G401 (cell line): ENCODE measurements at regions not wholly inside any gene's neighbourhood (a gene's known extent, or its start where the extent isn't known, plus 50 kb on each side); places are given as distances from the start of the nearest gene placed in this dataset.

Experiments used
- DNase-seq: peaks from one replicate; pipeline ENCODE4 v3.0.0-alpha.2; 2015; ENCODE audit warnings: low spot score
- in situ Hi-C: cut with HindIII; loops from 2 replicates; pipeline ENCODE4 v1.10.0; 2016; ENCODE audit warnings: low sequenced_read_pairs, mixed read lengths

- DNase-seq = no peak
- in situ Hi-C loops = no loop called here
Measured at GRCh38 chr1:115433483-115433882, 95.4 kb upstream of the NGF start.

GRCh38 chr1:115432061-115432460 is 94.0 kb upstream of the NGF start:
- DNase-seq = no peak
- in situ Hi-C loops = no loop called here

- in situ Hi-C loops = no loop called here
- DNase-seq = no peak
Measured at GRCh38 chr1:115430441-115431158, 92.6 kb upstream of the NGF start.

GRCh38 chr1:115429884-115430283 is 91.8 kb upstream of the NGF start:
- no peak for DNase-seq
- in situ Hi-C loops = no loop called here

GRCh38 chr1:115429241-115429640 is 91.2 kb upstream of the NGF start:
- in situ Hi-C loops = no loop called here

GRCh38 chr1:115428676-115429075 is 90.6 kb upstream of the NGF start:
- in situ Hi-C loops = no loop called here
- no peak for DNase-seq

More at GRCh38 chr1:115429241-115429640, 91.2 kb upstream of the NGF start:
- no peak for DNase-seq

GRCh38 chr1:115428256-115428655 is 90.2 kb upstream of the NGF start:
- in situ Hi-C loops = no loop called here

GRCh38 chr1:115426956-115427355 is 88.9 kb upstream of the NGF start:
- in situ Hi-C loops = no loop called here
- no peak for DNase-seq

More at GRCh38 chr1:115428256-115428655, 90.2 kb upstream of the NGF start:
- DNase-seq = no peak

- in situ Hi-C loops = no loop called here
- DNase-seq = no peak
Measured at GRCh38 chr1:115426231-115426771, 88.3 kb upstream of the NGF start.

- DNase-seq = no peak
- in situ Hi-C loops = no loop called here
Measured at GRCh38 chr1:115425442-115425841, 87.4 kb upstream of the NGF start.

- no peak for DNase-seq
- in situ Hi-C loops = no loop called here
Measured at GRCh38 chr1:115423776-115424175, 85.7 kb upstream of the NGF start.

- no peak for DNase-seq
- in situ Hi-C loops = no loop called here
Measured at GRCh38 chr1:115419571-115419970, 81.5 kb upstream of the NGF start.

GRCh38 chr1:115413621-115414020 is 75.6 kb upstream of the NGF start:
- no peak for DNase-seq
- in situ Hi-C loops = no loop called here

- no peak for DNase-seq
- in situ Hi-C loops = no loop called here
Measured at GRCh38 chr1:115413208-115413607, 75.2 kb upstream of the NGF start.

- in situ Hi-C loops = no loop called here
- no peak for DNase-seq
Measured at GRCh38 chr1:115412733-115413132, 74.7 kb upstream of the NGF start.

- DNase-seq = no peak
- in situ Hi-C loops = no loop called here
Measured at GRCh38 chr1:115412286-115412685, 74.2 kb upstream of the NGF start.

- no peak for DNase-seq
- in situ Hi-C loops = no loop called here
Measured at GRCh38 chr1:115411371-115412063, 73.5 kb upstream of the NGF start.

- in situ Hi-C loops = no loop called here
- DNase-seq = no peak
Measured at GRCh38 chr1:115409094-115410015, 71.3 kb upstream of the NGF start.

- no peak for DNase-seq
- in situ Hi-C loops = no loop called here
Measured at GRCh38 chr1:115408533-115408932, 70.5 kb upstream of the NGF start.

- in situ Hi-C loops = no loop called here
- DNase-seq = no peak
Measured at GRCh38 chr1:115404911-115405310, 66.9 kb upstream of the NGF start.
